Mesodermal cell (in vitro differentiated cells): ENCODE measurements at regions not wholly inside any gene's neighbourhood (a gene's known extent, or its start where the extent isn't known, plus 50 kb on each side); places are given as distances from the start of the nearest gene placed in this dataset.

Source experiments
- H3K27ac ChIP-seq: 2 replicates; pipeline ENCODE4 v1.7.0; 2013; ENCODE audit warnings: mild to moderate bottlenecking, low read depth, low read length, moderate library complexity; ENCODE audit not compliant: severe bottlenecking
- H3K36me3 ChIP-seq: 2 replicates; pipeline ENCODE4 v1.7.1; 2013; ENCODE audit warnings: mild to moderate bottlenecking, low read length, moderate library complexity; ENCODE audit not compliant: control insufficient read depth, insufficient read depth
- H3K4me1 ChIP-seq: one replicate; pipeline ENCODE4 v1.7.1; 2013; ENCODE audit warnings: mild to moderate bottlenecking, low read length; ENCODE audit not compliant: insufficient read depth, control insufficient read depth, poor library complexity, severe bottlenecking
- H3K4me3 ChIP-seq: 2 replicates; pipeline ENCODE4 v1.7.0; 2013; ENCODE audit warnings: low read length, control low read depth, mild to moderate bottlenecking; ENCODE audit not compliant: insufficient read depth, poor library complexity, severe bottlenecking; ENCODE audit errors: extremely low read depth
- H3K9me3 ChIP-seq: 2 replicates; pipeline ENCODE4 v1.7.1; 2013; ENCODE audit warnings: mild to moderate bottlenecking, low read length, moderate library complexity; ENCODE audit not compliant: control insufficient read depth
- WGBS, 2 experiments: methylation state at CpG; one replicate each; pipeline ENCODE4 v1.1.5; 2013; ENCODE audit warnings: missing lambda C conversion rate in 2 of 2; ENCODE audit not compliant: insufficient coverage in 2 of 2; 5-methylcytosine and 5-hydroxymethylcytosine counted together

DNA sequence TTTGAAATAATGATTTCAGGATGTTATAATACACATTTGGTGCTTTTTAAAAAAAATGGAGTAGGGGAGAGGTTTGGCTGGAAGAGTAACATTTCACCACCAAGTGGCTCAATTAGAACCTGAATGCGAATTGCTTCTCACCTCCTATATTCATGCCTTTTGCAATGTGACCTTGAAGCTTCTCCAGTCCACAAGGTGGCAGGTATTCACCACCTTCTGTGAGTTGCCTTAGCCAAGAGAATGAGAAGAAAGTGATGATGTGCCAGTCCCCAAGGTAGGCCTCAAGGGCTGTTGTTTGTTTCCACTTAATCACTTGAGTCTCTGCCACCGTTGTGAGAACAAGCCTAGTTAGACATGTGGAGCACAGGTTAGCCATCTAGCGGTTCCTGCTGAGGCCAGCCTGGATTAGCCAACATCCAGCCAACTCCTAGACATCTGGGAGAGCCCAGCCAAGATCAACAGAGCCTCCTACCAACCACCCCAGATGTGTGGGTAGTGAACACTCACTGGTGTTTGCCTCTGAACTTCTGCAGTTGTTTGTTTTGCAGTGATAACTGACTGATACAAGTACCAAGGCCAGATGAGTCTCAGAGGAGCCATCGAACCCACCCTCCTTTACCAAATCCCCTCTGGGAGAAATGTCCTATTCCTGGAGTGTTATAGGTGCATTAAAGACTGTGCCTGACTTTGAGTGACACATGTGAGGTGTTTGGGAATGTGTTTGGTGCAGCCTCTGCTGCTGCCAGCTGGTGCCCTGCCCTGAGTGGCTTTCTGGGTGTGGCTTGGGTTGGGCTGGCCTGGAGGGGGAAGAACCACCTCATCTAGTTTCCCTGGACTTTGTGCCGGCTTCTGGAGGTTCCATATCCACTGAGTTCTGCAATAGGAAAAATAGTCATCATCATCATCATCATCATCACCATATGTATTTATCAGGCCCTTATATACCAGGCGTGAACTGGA, 132.5 kb upstream of the RFLNA start:
- Histone ChIP-seq H3K27ac (no peak overlapping the region), H3K4me3 (no peak overlapping the region), H3K36me3 (no peaks in the 10 kb centered on the region), H3K9me3 (peaks cover 14% of the 10 kb centered on the region), H3K4me1 (peaks cover 8% of the 10 kb centered on the region)
- 91 to 97% methylated on average over 4 to 5 of the region's 6 CpGs for WGBS, 2 experiments

DNA sequence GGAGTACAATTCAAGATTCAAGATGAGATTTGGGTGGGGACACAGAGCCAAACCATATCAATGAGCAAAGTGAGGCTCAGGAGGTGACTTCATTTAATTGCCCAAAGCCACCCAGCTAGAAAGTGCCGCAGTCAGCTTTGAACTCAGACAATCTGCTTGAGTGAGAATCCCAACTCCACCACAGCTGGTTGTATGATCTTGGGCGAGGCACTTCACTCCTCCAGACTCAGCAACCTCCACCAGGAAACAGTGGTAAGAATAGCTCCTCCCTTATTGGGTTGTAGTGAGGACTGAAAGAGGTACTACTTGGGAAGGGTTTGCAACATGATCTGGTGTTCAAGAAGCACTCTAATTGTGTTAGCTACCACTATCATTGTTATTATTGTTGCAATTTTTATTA, 129.2 kb upstream of the RFLNA start:
- Histone ChIP-seq H3K4me1 (no peaks in the 10 kb centered on the region), H3K9me3 (peaks cover 14% of the 10 kb centered on the region), H3K4me3 (no peak overlapping the region), H3K27ac (no peak overlapping the region), H3K36me3 (no peaks in the 10 kb centered on the region)
- WGBS, 2 experiments = 100% methylated on average over 1 of the region's 2 CpGs

DNA sequence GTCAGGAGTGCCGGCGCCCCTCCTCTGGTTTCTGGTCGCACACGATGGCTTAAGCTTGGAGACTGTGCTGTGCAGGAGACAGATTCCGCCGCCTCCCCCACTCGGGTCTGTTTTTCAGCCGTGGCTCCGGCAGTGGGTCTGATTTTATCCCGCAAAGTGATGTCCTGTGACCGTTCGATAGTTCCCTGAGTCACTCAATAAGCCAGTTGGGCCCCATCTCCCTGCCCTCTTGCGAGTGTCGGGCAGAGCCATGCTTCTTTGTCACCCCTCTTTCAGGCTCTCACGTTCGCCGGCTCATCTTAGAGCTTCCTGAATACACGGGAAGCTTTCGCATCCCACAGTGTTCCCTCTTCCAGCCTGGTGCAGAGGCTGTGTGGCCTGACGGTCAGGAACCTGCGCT, 127.8 kb upstream of the RFLNA start:
- Histone ChIP-seq H3K9me3 (peaks cover 12% of the 10 kb centered on the region), H3K4me3 (no peak overlapping the region), H3K27ac (no peak overlapping the region), H3K36me3 (no peaks in the 10 kb centered on the region), H3K4me1 (no peaks in the 10 kb centered on the region)
- 89 to 90% methylated on average over 21 of the region's 21 CpGs for WGBS, 2 experiments

DNA sequence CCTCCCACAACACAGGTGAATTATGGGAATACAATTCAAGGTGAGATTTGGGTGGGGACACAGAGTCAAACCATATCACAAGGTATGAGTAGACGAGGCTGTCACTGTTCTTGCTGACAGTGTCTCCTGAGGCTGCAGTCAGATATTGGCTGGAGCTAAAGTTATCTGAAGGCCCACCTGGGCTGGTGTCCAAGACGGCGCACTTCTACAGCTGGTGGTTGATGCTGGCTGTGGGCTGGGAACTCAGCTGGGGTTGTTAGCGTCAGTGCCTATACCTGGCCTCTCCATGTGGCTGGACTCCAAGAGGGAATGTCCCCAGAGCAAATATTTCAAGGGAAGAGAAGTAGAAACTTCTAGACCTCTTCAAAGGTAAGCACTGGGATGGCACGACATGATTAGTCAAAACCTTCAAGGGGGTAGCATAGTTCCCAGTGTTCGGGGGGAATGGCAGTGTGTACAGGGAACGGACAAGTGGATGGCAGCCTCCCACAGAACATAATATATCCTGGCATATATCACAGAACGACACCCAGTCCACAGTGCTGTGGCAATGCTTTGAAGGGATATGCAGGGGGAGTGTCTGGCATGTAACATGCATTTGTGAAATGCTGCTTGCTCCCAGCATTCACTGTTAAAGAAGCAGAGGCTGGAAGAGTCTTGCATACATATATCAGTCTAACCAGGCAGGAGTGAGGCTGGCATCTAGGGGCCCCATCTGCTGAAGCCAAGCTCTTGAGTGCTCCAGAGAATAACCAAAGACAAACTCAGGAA, 126.7 kb upstream of the RFLNA start:
- WGBS, 2 experiments = 95 to 100% methylated on average over 5 to 6 of the region's 8 CpGs
- Histone ChIP-seq H3K9me3 (peaks cover 11% of the 10 kb centered on the region), H3K27ac (no peak overlapping the region), H3K4me3 (no peak overlapping the region), H3K4me1 (no peaks in the 10 kb centered on the region), H3K36me3 (no peaks in the 10 kb centered on the region)

DNA sequence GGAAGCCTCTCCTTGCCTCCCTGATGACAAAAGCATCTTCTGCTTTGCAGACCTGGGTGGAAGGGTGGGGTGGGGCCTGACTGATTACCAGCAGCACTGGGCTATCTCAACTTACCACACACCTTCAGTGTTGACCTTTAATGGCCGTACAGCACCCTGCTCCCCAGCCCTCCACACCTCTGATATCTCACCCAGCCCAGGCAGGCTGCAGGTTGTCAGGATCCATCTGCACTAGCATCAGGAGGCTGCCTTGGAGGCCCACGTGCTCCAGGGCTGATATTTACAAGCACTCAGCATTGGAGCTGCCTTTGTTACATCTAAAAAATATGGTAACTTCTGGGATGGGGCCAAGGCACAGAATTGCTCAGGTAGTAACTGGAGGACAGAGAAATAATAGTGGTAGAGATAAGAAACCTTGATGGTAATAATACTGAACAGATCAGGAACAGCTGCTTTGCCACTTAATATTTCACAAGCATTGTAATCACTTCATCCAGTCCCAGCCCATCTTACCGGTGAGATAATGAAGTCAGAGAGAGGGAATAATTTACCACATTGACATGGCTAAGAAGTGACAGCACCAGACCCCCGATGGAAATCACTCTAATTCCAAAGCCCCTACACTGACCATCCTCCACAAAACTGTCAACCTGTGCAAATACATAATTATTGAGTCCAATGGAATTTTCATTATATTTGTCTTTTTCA, 125.2 kb upstream of the RFLNA start:
- H3K27ac ChIP-seq = no peak overlapping the region
- WGBS, 2 experiments = 77 to 88% methylated on average over 2 to 3 of the region's 4 CpGs

DNA sequence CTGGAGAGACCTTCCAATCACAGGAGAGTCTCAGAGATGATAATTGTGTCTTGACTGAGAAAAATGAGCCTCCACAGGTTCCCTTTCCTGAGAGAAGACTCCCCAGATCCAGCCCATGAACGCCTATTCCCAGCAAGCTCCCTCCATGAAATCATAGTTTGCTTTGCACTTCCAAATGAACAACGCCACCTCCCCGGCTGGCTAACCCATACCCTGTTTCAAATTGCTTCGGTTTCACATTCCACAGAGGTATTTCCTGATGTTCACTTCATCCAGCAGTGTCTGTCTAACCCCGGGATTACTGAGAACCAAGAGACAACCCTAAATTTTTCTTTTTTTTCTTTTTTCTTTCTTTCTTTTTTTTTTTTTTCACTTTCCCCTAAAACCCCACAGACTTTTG, 124.1 kb upstream of the RFLNA start:
- H3K36me3 ChIP-seq = no peaks in the 10 kb centered on the region
- no peak overlapping the region for H3K4me3 ChIP-seq
- H3K9me3 ChIP-seq = peaks cover 6% of the 10 kb centered on the region
- no peak overlapping the region for H3K27ac ChIP-seq
- no peaks in the 10 kb centered on the region for H3K4me1 ChIP-seq
- 89 to 90% methylated on average over 5 of the region's 5 CpGs for WGBS, 2 experiments

More for the DNA sequence above, 125.2 kb upstream of the RFLNA start:
- H3K36me3 ChIP-seq = no peaks in the 10 kb centered on the region
- no peaks in the 10 kb centered on the region for H3K4me1 ChIP-seq
- H3K9me3 ChIP-seq = peaks cover 8% of the 10 kb centered on the region
- H3K4me3 ChIP-seq = no peak overlapping the region

DNA sequence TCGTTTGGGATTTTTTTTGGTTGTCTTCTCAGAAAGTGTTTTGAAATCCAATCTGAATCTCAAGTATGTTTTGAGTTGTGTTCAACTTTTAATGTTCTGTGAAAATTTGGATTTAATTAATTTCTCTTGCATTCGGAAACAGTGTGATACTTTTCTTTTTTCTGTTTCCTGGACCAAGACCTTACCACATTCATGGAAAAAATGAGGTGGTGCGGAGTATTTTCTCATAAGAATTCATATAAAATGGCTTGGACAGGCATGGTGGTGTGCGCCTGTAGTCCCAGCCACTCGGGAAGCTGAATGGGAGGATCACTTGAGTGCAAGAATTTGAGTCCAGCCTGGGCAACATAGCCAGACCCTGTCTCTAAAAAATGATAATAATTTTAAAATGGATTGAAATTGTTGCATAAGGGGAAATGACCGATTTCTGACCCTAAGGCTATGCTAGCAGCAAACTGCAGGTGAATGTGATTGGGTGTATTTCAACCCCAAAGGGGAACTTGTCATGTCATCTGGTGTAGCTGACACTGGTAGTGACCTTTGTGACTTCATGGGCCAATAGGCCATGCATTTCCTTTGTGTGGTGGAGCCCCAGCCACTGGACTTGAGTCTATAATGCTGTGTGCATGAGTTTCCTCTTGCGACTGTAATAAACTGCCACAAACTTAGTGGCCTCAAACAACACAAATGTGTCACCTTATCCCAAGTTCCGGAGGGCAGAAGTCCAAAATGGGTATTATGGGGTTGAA, 123.5 kb upstream of the RFLNA start:
- Histone ChIP-seq H3K27ac (no peak overlapping the region), H3K9me3 (peaks cover 4% of the 10 kb centered on the region), H3K36me3 (no peaks in the 10 kb centered on the region), H3K4me1 (no peaks in the 10 kb centered on the region), H3K4me3 (no peak overlapping the region)
- WGBS, 2 experiments = 86 to 93% methylated on average over 5 to 6 of the region's 8 CpGs

DNA sequence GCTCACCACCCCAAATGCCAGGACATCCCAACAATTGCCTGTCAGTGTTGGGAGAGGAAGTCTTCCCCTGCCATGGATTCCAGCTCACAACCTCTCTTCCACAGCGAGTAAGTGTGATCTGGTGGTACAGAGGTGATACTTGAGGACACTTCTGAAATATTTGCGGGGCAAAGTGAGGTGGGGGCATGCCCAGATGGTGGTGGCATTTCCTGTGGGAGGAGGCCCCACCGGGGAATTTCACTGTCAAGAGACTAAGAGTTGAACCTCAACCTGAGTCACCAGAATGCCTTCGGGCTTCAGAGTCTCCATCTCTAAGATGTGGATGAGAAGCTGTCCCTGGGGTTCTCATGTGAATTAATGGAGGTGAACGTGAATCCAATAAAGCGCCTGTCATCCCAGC, 122.3 kb upstream of the RFLNA start:
- no peak overlapping the region for H3K27ac ChIP-seq
- no peaks in the 10 kb centered on the region for H3K36me3 ChIP-seq
- no peaks in the 10 kb centered on the region for H3K4me1 ChIP-seq
- H3K4me3 ChIP-seq = no peak overlapping the region
- WGBS, 2 experiments = 92 to 93% methylated on average over 6 of the region's 6 CpGs
- peaks cover 4% of the 10 kb centered on the region for H3K9me3 ChIP-seq

DNA sequence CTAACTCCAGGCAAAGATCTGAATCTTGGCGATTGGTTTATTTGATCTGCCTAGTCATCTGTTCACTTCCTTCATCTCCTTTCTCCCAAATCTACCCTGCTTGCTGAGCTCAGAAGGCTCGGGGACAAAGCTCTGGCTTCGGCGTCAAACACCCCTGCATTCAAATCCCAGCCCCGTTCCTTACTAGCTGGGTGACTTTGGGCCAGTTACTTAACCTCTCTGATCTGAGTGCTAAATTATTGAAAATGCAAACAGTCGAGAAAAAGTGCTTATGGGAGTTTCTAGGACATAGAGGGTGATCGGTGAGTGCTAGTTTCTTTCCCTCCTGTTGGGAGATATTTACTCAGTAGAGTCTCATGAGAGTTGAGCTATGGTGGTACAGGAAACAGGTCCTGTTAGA, 121.2 kb upstream of the RFLNA start:
- no peak overlapping the region for H3K27ac ChIP-seq
- H3K9me3 ChIP-seq = peaks cover 4% of the 10 kb centered on the region
- WGBS, 2 experiments = 86 to 93% methylated on average over 5 to 7 of the region's 7 CpGs
- no peaks in the 10 kb centered on the region for H3K36me3 ChIP-seq
- no peak overlapping the region for H3K4me3 ChIP-seq
- no peaks in the 10 kb centered on the region for H3K4me1 ChIP-seq
